K562 (cell line): ENCODE measurements at regions not wholly inside any gene's neighbourhood (a gene's known extent, or its start where the extent isn't known, plus 50 kb on each side); places are given as distances from the start of the nearest gene placed in this dataset.

Experiments used
- ARID3B ChIP-seq: fragments of 250-450 bp; sonication (Bioruptor Pico); IDR thresholded peaks from 2 replicates; pipeline ENCODE4 v1.4.0; 2020; ENCODE audit warnings: borderline replicate concordance
- CTCF ChIP-seq, 3 experiments: IDR thresholded peaks in 2 of 3; conservative IDR thresholded peaks in 1 of 3; 2 replicates each; pipeline ENCODE4 v1.5.1; 2011 to 2012; ENCODE audit warnings: low read length in 3 of 3, mild to moderate bottlenecking in 3 of 3, control low read depth in 2 of 3, improper control_type of control experiment in 1 of 3, inconsistent platforms in 1 of 3, low read depth in 1 of 3, mixed read lengths in 1 of 3, moderate library complexity in 1 of 3; ENCODE audit not compliant: insufficient read depth in 2 of 3
- EZH2 ChIP-seq: IDR thresholded peaks from 2 replicates; pipeline ENCODE4 v1.6.1; 2012; ENCODE audit warnings: low read depth, mild to moderate bottlenecking, inconsistent platforms, low read length, borderline replicate concordance
- GTF2F1 ChIP-seq: IDR thresholded peaks from 2 replicates; pipeline ENCODE4 v1.6.1; 2011; ENCODE audit warnings: low read depth, low read length, improper control_type of control experiment
- HNRNPL ChIP-seq: fragments of 200-400 bp; formaldehyde crosslinking; IDR thresholded peaks from 2 replicates; pipeline ENCODE4 v1.6.1; 2017; ENCODE audit warnings: low read depth, mild to moderate bottlenecking, low read length
- MAFG ChIP-seq: fragments of 450-650 bp; conservative IDR thresholded peaks from 2 replicates; pipeline ENCODE4 v1.6.1; 2016; ENCODE audit warnings: missing genetic modification characterization, missing compliant biosample characterization
- MXI1 ChIP-seq: IDR thresholded peaks from 2 replicates; pipeline ENCODE4 v1.6.1; 2011; ENCODE audit warnings: low read depth, mild to moderate bottlenecking, improper control_type of control experiment, low read length
- RB1 ChIP-seq: fragments of 450-650 bp; IDR thresholded peaks from 2 replicates; pipeline ENCODE4 v1.6.1; 2017; ENCODE audit warnings: low read depth, mild to moderate bottlenecking
- RBM14 ChIP-seq: fragments of 200-400 bp; formaldehyde crosslinking; IDR thresholded peaks from 2 replicates; pipeline ENCODE4 v1.6.1; 2018; ENCODE audit warnings: low read depth, mild to moderate bottlenecking, low read length, moderate library complexity, borderline replicate concordance; ENCODE audit not compliant: insufficient read depth
- STAT5A ChIP-seq: IDR thresholded peaks from 2 replicates; pipeline ENCODE4 v1.6.1; 2012; ENCODE audit warnings: low read length, inconsistent platforms, borderline replicate concordance
- THRA ChIP-seq: fragments of 450-650 bp; IDR thresholded peaks from 2 replicates; pipeline ENCODE4 v1.6.1; 2017; ENCODE audit warnings: mild to moderate bottlenecking, moderate library complexity
- ZBTB8A ChIP-seq: fragments of 450-650 bp; IDR thresholded peaks from 2 replicates; pipeline ENCODE4 v1.6.1; 2018; ENCODE audit warnings: mild to moderate bottlenecking, moderate library complexity; ENCODE audit not compliant: partially characterized antibody
- ZNF143 ChIP-seq: sonication (generic); formaldehyde crosslinking; IDR thresholded peaks from 2 replicates; pipeline ENCODE4 v1.9.0; 2022; ENCODE audit warnings: mild to moderate bottlenecking, missing genetic modification reagents
- ZNF76 ChIP-seq: fragments of 250-450 bp; sonication (Bioruptor Pico); IDR thresholded peaks from 2 replicates; pipeline ENCODE4 v1.4.0; 2020; ENCODE audit warnings: mild to moderate bottlenecking, moderate library complexity, borderline replicate concordance

- TF ChIP-seq CTCF (IDR thresholded peaks at IDR 0.05 in 2 of 3, conservative IDR thresholded peaks at IDR 0.05 in 1 of 3; ENCODE audit: insufficient read depth in 2 of 3, low read depth in 1 of 3, low read length in 3 of 3): no peak
- no peak for TF ChIP-seq EZH2
- no peak for TF ChIP-seq ARID3B (CRISPR knock-in tag)
- TF ChIP-seq RBM14: no peak
- no peak for TF ChIP-seq ZNF143 (CRISPR knock-in tag)
- no peak for TF ChIP-seq ZNF76 (CRISPR knock-in tag)
- no peak for TF ChIP-seq RB1
- no peak for TF ChIP-seq MAFG (tag)
- no peak for TF ChIP-seq STAT5A
- TF ChIP-seq ZBTB8A: no peak
- TF ChIP-seq MXI1: no peak
- TF ChIP-seq THRA: no peak
- no peak for TF ChIP-seq HNRNPL
- TF ChIP-seq GTF2F1: no peak
Measured at GRCh38 chr5:167999182-167999581, 292.3 kb upstream of the WWC1 start.
